Stomach (tissue), 4 donors: ENCODE measurements at regions not wholly inside any gene's neighbourhood (a gene's known extent, or its start where the extent isn't known, plus 50 kb on each side); places are given as distances from the start of the nearest gene placed in this dataset.

Experiments used
- EP300 ChIP-seq: sonication (generic); formaldehyde crosslinking; IDR thresholded peaks from one replicate; pipeline ENCODE4 v1.6.1; 2017; ENCODE audit warnings: antibody characterized with exemption
- POLR2A ChIP-seq, 4 donors: fragments of 450-650 bp; IDR thresholded peaks; one replicate each; pipeline ENCODE4 v1.6.1; 2016; ENCODE audit warnings: antibody characterized with exemption in 4 of 4, control low read depth in 2 of 4, mild to moderate bottlenecking in 1 of 4, moderate library complexity in 1 of 4
- TF ChIP-seq, protein P1 (sequence below), 7 experiments: fragments of 450-650 bp in 4 of 7; fragments of 200-600 bp in 3 of 7; sonication (generic) in 3 of 7; IDR thresholded peaks; one replicate each; pipeline ENCODE4 v1.5.1; 2016 to 2019; ENCODE audit warnings: antibody characterized with exemption in 7 of 7, control low read depth in 2 of 7, mild to moderate bottlenecking in 1 of 7

DNA sequence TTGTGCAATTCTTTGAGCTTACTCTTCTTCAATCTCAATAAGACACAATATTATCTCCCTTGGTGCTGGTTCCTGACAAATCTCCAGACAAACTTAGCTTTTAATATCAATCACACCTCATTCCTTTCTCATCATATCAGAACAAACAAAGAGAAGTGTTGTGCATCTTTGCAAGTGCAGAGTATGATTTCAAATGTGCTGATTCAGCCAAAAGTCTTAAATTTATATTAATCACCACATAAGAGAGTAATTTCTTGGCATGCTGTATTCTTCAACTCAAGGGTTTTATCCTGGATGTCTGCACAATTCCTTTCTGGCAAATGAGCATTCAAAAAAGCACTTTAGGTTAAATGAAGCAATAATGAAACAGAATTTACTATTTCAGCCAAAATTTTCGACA lies 877.8 kb downstream of the ANKRD7 start:
- TF ChIP-seq POLR2A (IDR thresholded peaks at IDR 0.05) (no peak), EP300 (no peak)
- TF ChIP-seq, protein P1, sequence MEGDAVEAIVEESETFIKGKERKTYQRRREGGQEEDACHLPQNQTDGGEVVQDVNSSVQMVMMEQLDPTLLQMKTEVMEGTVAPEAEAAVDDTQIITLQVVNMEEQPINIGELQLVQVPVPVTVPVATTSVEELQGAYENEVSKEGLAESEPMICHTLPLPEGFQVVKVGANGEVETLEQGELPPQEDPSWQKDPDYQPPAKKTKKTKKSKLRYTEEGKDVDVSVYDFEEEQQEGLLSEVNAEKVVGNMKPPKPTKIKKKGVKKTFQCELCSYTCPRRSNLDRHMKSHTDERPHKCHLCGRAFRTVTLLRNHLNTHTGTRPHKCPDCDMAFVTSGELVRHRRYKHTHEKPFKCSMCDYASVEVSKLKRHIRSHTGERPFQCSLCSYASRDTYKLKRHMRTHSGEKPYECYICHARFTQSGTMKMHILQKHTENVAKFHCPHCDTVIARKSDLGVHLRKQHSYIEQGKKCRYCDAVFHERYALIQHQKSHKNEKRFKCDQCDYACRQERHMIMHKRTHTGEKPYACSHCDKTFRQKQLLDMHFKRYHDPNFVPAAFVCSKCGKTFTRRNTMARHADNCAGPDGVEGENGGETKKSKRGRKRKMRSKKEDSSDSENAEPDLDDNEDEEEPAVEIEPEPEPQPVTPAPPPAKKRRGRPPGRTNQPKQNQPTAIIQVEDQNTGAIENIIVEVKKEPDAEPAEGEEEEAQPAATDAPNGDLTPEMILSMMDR (IDR thresholded peaks at IDR 0.05): no peak
